Upper lobe of left lung (tissue), 6 donors: ENCODE measurements at regions not wholly inside any gene's neighbourhood (a gene's known extent, or its start where the extent isn't known, plus 50 kb on each side); places are given as distances from the start of the nearest gene placed in this dataset.

ENCODE experiments used
- ATAC-seq, 2 donors: fragments of 200-7000 bp; cut with Tn5 transposase; one replicate each; pipeline ENCODE4 v1.9.1; 2022; ENCODE audit warnings: mild to moderate bottlenecking in 2 of 2, moderate library complexity in 2 of 2; ENCODE audit not compliant: low FRiP score in 2 of 2
- DNase-seq, 2 donors: peaks; one replicate each; pipeline ENCODE4 v3.0.0-alpha.2; 2019 to 2020
- H3K27ac ChIP-seq, 4 donors: fragments of 200-600 bp; sonication (generic); one replicate each; pipeline ENCODE4 v1.5.1; 2016 to 2019
- H3K27me3 ChIP-seq, 4 donors: fragments of 200-600 bp; sonication (generic); one replicate each; pipeline ENCODE4 v1.5.1; 2017 to 2019
- H3K36me3 ChIP-seq, 4 donors: fragments of 200-600 bp; sonication (generic); one replicate each; pipeline ENCODE4 v1.5.1; 2016 to 2019
- H3K4me1 ChIP-seq, 4 donors: fragments of 200-600 bp; sonication (generic); one replicate each; pipeline ENCODE4 v1.5.1; 2018 to 2019
- H3K4me3 ChIP-seq, 4 donors: fragments of 200-600 bp; sonication (generic); one replicate each; pipeline ENCODE4 v1.5.1; 2017 to 2019; ENCODE audit warnings: mild to moderate bottlenecking in 2 of 4, moderate library complexity in 1 of 4
- H3K9me3 ChIP-seq, 4 donors: fragments of 200-600 bp; sonication (generic); one replicate each; pipeline ENCODE4 v1.5.1; 2018 to 2019
- EP300 ChIP-seq, 4 donors: sonication (generic); formaldehyde crosslinking; IDR thresholded peaks; one replicate each; pipeline ENCODE4 v1.5.1; 2017; ENCODE audit warnings: antibody characterized with exemption in 4 of 4, control low read depth in 2 of 4
- POLR2A ChIP-seq, 4 donors: fragments of 450-650 bp; IDR thresholded peaks; one replicate each; pipeline ENCODE4 v1.5.1; 2016 to 2017; ENCODE audit warnings: antibody characterized with exemption in 4 of 4, mild to moderate bottlenecking in 2 of 4
- POLR2AphosphoS5 ChIP-seq, 2 donors: sonication (generic); formaldehyde crosslinking; IDR thresholded peaks; one replicate each; pipeline ENCODE4 v1.5.1; 2017; ENCODE audit warnings: antibody characterized with exemption in 2 of 2
- WGBS, 2 donors: methylation state at CpG; one replicate each; pipeline ENCODE4 v1.1.5; 2017 to 2018; 5-methylcytosine and 5-hydroxymethylcytosine counted together
- TF ChIP-seq, protein P1 (sequence below), 6 experiments: fragments of 450-650 bp in 4 of 6; fragments of 200-600 bp in 2 of 6; sonication (generic) in 2 of 6; IDR thresholded peaks; one replicate each; pipeline ENCODE4 v1.5.1; 2016 to 2019; ENCODE audit warnings: antibody characterized with exemption in 6 of 6
- donor health status: DM: no; HTN: no; CAD: no; lungs with moderate emphysema.
- donor health status: DM: no; HTN: yes; CAD: no; lungs with severe emphysema.

GRCh38 chr2:129636692-129637091, 342.8 kb upstream of the RAB6C start:
- Histone ChIP-seq H3K4me3 (no peak overlapping the region), H3K9me3 (no peaks in the 10 kb centered on the region), H3K27ac (no peak overlapping the region), H3K27me3 (no peaks in the 10 kb centered on the region), H3K36me3 (no peaks in the 10 kb centered on the region), H3K4me1 (no peaks in the 10 kb centered on the region)
- TF ChIP-seq EP300 (IDR thresholded peaks at IDR 0.05) (no peak), POLR2AphosphoS5 (IDR thresholded peaks at IDR 0.05) (no peak), POLR2A (IDR thresholded peaks at IDR 0.05) (no peak)
- TF ChIP-seq, protein P1, sequence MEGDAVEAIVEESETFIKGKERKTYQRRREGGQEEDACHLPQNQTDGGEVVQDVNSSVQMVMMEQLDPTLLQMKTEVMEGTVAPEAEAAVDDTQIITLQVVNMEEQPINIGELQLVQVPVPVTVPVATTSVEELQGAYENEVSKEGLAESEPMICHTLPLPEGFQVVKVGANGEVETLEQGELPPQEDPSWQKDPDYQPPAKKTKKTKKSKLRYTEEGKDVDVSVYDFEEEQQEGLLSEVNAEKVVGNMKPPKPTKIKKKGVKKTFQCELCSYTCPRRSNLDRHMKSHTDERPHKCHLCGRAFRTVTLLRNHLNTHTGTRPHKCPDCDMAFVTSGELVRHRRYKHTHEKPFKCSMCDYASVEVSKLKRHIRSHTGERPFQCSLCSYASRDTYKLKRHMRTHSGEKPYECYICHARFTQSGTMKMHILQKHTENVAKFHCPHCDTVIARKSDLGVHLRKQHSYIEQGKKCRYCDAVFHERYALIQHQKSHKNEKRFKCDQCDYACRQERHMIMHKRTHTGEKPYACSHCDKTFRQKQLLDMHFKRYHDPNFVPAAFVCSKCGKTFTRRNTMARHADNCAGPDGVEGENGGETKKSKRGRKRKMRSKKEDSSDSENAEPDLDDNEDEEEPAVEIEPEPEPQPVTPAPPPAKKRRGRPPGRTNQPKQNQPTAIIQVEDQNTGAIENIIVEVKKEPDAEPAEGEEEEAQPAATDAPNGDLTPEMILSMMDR (IDR thresholded peaks at IDR 0.05), result no peak
- WGBS, 2 donors, result 92 to 96% methylated on average over 7 to 9 of the region's 9 CpGs
- DNase-seq, result no peak
- ATAC-seq, result peak; percentile 25 to 37

- no peak overlapping the region for H3K27ac ChIP-seq
- ATAC-seq (no peak), DNase-seq (no peak)
- no peaks in the 10 kb centered on the region for H3K36me3 ChIP-seq
- H3K27me3 ChIP-seq, result no peaks in the 10 kb centered on the region
- TF ChIP-seq POLR2A (IDR thresholded peaks at IDR 0.05), result no peak
- TF ChIP-seq, protein P1 (IDR thresholded peaks at IDR 0.05), result no peak
- TF ChIP-seq POLR2AphosphoS5 (IDR thresholded peaks at IDR 0.05), result no peak
- TF ChIP-seq EP300 (IDR thresholded peaks at IDR 0.05), result no peak
- H3K4me3 ChIP-seq, result no peak overlapping the region
- no peaks in the 10 kb centered on the region for H3K4me1 ChIP-seq
- no peaks in the 10 kb centered on the region for H3K9me3 ChIP-seq
- 55 to 56% methylated on average over 2 of the region's 2 CpGs for WGBS, 2 donors
Measured at GRCh38 chr2:129641371-129641770, 338.1 kb upstream of the RAB6C start.

DNA sequence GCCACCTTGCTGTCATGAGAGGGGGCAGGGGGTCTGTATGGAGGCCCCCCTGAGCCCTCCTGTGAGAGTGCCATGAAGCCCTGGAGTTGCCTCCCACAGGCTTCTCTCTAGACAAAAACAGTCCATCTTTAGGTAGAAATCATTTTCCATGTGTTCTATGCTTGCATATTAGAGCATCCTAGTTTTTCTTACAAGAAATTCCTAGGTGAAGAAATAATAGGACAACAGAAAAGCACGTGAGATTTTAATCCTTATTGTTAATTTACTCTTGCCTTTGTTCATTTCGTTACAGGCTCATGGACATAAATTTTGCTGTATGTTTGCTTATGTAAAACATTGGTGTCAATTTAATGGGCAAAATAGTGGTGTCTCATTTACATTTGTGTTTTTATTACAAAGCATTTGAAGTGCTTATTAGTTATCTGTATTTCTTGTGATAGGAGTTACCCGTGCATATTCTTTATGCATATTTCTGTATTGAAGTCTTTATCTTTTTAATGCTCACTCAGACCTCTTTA, 336.9 kb upstream of the RAB6C start:
- H3K4me1 ChIP-seq, result no peaks in the 10 kb centered on the region
- TF ChIP-seq, protein P1 (IDR thresholded peaks at IDR 0.05), result no peak
- TF ChIP-seq POLR2AphosphoS5 (IDR thresholded peaks at IDR 0.05) (no peak), POLR2A (IDR thresholded peaks at IDR 0.05) (no peak), EP300 (IDR thresholded peaks at IDR 0.05) (no peak)
- H3K9me3 ChIP-seq, result no peaks in the 10 kb centered on the region
- H3K27me3 ChIP-seq, result no peaks in the 10 kb centered on the region
- no peaks in the 10 kb centered on the region for H3K36me3 ChIP-seq
- 81 to 87% methylated on average over 3 of the region's 3 CpGs for WGBS, 2 donors
- DNase-seq (no peak), ATAC-seq (no peak)
- no peak overlapping the region for H3K27ac ChIP-seq
- no peak overlapping the region for H3K4me3 ChIP-seq

- ATAC-seq (no peak), DNase-seq (no peak)
- Histone ChIP-seq H3K36me3 (no peaks in the 10 kb centered on the region), H3K27ac (no peak overlapping the region), H3K4me1 (no peaks in the 10 kb centered on the region), H3K9me3 (no peaks in the 10 kb centered on the region), H3K27me3 (no peaks in the 10 kb centered on the region), H3K4me3 (no peak overlapping the region)
- 69 to 86% methylated on average over 1 of the region's 1 CpG for WGBS, 2 donors
- TF ChIP-seq POLR2AphosphoS5 (IDR thresholded peaks at IDR 0.05), result no peak
- TF ChIP-seq POLR2A (IDR thresholded peaks at IDR 0.05), result no peak
- TF ChIP-seq, protein P1 (IDR thresholded peaks at IDR 0.05), result no peak
- TF ChIP-seq EP300 (IDR thresholded peaks at IDR 0.05), result no peak
Measured at GRCh38 chr2:129645335-129645734, 334.1 kb upstream of the RAB6C start.

GRCh38 chr2:129646107-129646506, 333.4 kb upstream of the RAB6C start:
- ATAC-seq, result no peak
- 85 to 88% methylated on average over 3 to 6 of the region's 6 CpGs for WGBS, 2 donors
- no peak for TF ChIP-seq POLR2AphosphoS5 (IDR thresholded peaks at IDR 0.05)
- TF ChIP-seq, protein P1 (IDR thresholded peaks at IDR 0.05), result no peak
- no peak for TF ChIP-seq EP300 (IDR thresholded peaks at IDR 0.05)
- no peak for TF ChIP-seq POLR2A (IDR thresholded peaks at IDR 0.05)
- no peak overlapping the region for H3K27ac ChIP-seq
- H3K4me3 ChIP-seq, result no peak overlapping the region
- H3K4me1 ChIP-seq, result no peaks in the 10 kb centered on the region
- H3K9me3 ChIP-seq, result no peaks in the 10 kb centered on the region
- no peak for DNase-seq
- H3K27me3 ChIP-seq, result no peaks in the 10 kb centered on the region
- no peaks in the 10 kb centered on the region for H3K36me3 ChIP-seq
